Ascending aorta (tissue), 2 donors: ENCODE measurements at regions not wholly inside any gene's neighbourhood (a gene's known extent, or its start where the extent isn't known, plus 50 kb on each side); places are given as distances from the start of the nearest gene placed in this dataset.

Experiments used
- DNase-seq, 2 donors: peaks; one replicate each; pipeline ENCODE4 v3.0.0-alpha.2; 2019; ENCODE audit warnings: low spot score in 2 of 2
- H3K27ac ChIP-seq, 2 donors: fragments of 200-600 bp; sonication (generic); one replicate each; pipeline ENCODE4 v1.5.1; 2016 to 2017; ENCODE audit warnings: mild to moderate bottlenecking in 1 of 2
- H3K27me3 ChIP-seq: fragments of 200-600 bp; sonication (generic); one replicate; pipeline ENCODE4 v1.5.1; 2017
- H3K36me3 ChIP-seq, 2 donors: fragments of 200-600 bp; sonication (generic); one replicate each; pipeline ENCODE4 v1.5.1; 2016
- H3K4me1 ChIP-seq, 2 donors: fragments of 200-600 bp; sonication (generic); one replicate each; pipeline ENCODE4 v1.5.1; 2016 to 2017; ENCODE audit warnings: mild to moderate bottlenecking in 1 of 2
- H3K4me3 ChIP-seq, 2 donors: fragments of 200-600 bp; sonication (generic); one replicate each; pipeline ENCODE4 v1.5.1; 2016 to 2017; ENCODE audit warnings: mild to moderate bottlenecking in 1 of 2
- H3K9me3 ChIP-seq, 2 donors: fragments of 200-600 bp; sonication (generic); one replicate each; pipeline ENCODE4 v1.5.1; 2016
- intact Hi-C: fragments of 100-400 bp; cut with DNase I; formaldehyde crosslinking; loops from one replicate; pipeline ENCODE4 v1.15.1; 2023
- TF ChIP-seq, protein P1 (sequence below), 3 experiments: fragments of 200-600 bp in 2 of 3; fragments of 450-650 bp in 1 of 3; sonication (generic) in 2 of 3; IDR thresholded peaks; one replicate each; pipeline ENCODE4 v1.5.1; 2016 to 2019; ENCODE audit warnings: antibody characterized with exemption in 3 of 3, mild to moderate bottlenecking in 1 of 3, moderate library complexity in 1 of 3

DNA sequence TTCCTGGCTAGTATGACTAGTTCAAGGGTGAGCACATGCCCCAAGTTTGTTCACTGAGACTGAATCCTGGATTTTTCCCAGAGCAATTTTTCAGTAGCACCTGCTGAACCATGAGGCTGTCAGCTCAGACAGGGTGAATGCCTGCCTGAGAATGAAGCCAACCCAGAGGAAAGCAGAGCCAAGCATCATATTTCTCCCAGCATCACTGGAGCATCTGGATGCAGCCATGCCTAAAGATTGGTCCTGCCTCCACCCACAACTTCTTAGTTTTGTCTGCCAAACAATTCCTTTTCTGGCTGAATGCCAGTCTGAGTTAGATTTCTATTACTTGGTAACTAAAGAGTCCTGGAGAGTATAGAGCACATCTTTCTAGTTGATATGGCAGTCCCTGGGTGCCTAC is 343.6 kb downstream of the CSNK1G3 start:
- no peak for DNase-seq
- H3K27me3 ChIP-seq, result no peaks in the 10 kb centered on the region
- H3K9me3 ChIP-seq, result peaks cover 0 to 7% of the 10 kb centered on the region in 2 donors
- intact Hi-C loops, result no loop called here
- no peaks in the 10 kb centered on the region for H3K4me1 ChIP-seq
- no peak overlapping the region for H3K4me3 ChIP-seq
- no peaks in the 10 kb centered on the region for H3K36me3 ChIP-seq
- no peak overlapping the region for H3K27ac ChIP-seq
- TF ChIP-seq, protein P1, sequence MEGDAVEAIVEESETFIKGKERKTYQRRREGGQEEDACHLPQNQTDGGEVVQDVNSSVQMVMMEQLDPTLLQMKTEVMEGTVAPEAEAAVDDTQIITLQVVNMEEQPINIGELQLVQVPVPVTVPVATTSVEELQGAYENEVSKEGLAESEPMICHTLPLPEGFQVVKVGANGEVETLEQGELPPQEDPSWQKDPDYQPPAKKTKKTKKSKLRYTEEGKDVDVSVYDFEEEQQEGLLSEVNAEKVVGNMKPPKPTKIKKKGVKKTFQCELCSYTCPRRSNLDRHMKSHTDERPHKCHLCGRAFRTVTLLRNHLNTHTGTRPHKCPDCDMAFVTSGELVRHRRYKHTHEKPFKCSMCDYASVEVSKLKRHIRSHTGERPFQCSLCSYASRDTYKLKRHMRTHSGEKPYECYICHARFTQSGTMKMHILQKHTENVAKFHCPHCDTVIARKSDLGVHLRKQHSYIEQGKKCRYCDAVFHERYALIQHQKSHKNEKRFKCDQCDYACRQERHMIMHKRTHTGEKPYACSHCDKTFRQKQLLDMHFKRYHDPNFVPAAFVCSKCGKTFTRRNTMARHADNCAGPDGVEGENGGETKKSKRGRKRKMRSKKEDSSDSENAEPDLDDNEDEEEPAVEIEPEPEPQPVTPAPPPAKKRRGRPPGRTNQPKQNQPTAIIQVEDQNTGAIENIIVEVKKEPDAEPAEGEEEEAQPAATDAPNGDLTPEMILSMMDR (IDR thresholded peaks at IDR 0.05), result no peak

DNA sequence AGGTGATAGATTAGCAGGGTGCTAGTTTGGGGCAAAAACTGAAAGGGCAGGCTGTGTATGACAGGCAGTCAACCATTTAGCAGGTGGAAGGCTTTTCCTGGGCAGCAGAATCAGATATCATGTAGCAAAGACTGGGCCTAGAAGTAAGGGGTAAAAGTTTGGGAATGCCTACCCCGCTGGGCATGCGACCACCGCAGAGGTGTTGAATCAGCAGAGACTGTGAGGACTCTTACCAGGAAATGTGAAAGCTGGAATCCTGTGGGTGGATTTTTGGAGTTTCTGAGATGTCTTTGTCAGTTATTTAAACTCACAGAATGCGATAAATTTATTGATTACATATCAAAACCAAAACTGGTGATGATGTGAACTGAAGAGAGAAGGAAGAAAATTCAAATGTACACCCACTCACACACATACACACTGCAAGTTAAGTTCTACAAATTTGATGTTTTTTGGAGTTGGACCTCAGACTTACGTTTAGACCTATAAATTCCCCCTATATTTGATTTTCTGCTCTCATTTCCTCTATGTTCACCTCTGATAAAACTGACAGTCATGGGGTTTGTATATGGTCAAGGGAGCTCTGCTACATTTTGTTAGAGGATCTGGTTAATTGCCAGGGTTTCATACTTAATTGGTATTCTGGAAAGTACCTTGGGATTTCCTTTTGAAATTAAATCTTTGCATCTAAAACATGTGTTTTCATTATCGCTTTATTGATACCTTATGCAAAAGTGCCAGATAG is 333.6 kb downstream of the CSNK1G3 start:
- DNase-seq, result no peak
- Histone ChIP-seq H3K27ac (no peak overlapping the region), H3K4me3 (no peak overlapping the region), H3K36me3 (no peaks in the 10 kb centered on the region), H3K27me3 (no peaks in the 10 kb centered on the region), H3K4me1 (no peaks in the 10 kb centered on the region), H3K9me3 (peaks cover 0 to 7% of the 10 kb centered on the region in 2 donors)
- TF ChIP-seq, protein P1 (IDR thresholded peaks at IDR 0.05), result no peak
- intact Hi-C loops, result no loop called here

DNA sequence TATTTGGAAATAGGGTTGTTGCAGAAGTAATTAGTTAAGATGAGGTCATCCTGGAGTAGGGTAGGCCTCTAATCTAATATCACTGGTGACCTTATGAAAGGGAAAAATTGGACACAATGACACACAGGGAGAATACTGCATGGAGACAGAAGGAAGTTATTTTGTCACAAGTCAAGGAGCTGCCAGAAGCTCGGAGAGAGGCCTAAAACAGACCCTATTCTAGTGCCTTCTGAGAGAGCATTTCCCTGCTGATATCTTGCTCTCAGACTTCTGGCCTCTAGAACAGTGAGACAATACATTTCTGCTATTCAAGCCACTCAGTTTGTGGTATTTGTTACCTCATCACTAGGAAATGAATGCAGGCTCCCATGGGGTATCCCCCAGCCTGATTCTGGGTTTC is 332.9 kb downstream of the CSNK1G3 start:
- H3K36me3 ChIP-seq, result no peaks in the 10 kb centered on the region
- intact Hi-C loops, result no loop called here
- DNase-seq, result no peak
- H3K4me1 ChIP-seq, result no peaks in the 10 kb centered on the region
- H3K9me3 ChIP-seq, result peaks cover 0 to 7% of the 10 kb centered on the region in 2 donors
- TF ChIP-seq, protein P1 (IDR thresholded peaks at IDR 0.05), result no peak
- no peaks in the 10 kb centered on the region for H3K27me3 ChIP-seq
- H3K27ac ChIP-seq, result no peak overlapping the region
- H3K4me3 ChIP-seq, result no peak overlapping the region

DNA sequence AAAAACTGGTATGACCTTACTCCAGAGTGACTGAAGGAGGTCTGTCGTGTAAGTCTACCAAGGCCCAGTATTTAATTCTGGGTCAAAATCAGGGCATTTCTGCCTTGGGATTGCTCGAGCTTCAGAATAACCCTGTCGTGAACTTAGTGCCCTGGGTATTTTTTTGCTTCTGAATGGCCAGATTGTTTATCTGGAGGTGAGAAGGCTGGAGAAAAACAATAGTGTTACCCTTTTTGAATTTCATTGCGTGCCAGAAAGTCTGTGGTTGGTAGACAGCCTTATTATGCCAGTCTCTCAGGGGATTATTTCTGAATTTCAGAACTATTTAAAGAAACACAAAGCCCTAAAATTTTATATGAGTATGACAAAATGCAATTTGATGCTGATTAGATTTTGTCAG is 323.4 kb downstream of the CSNK1G3 start:
- intact Hi-C loops, result no loop called here
- Histone ChIP-seq H3K27ac (no peak overlapping the region), H3K9me3 (peaks cover 0 to 5% of the 10 kb centered on the region in 2 donors), H3K4me1 (no peaks in the 10 kb centered on the region), H3K4me3 (no peak overlapping the region), H3K36me3 (no peaks in the 10 kb centered on the region), H3K27me3 (no peaks in the 10 kb centered on the region)
- TF ChIP-seq, protein P1 (IDR thresholded peaks at IDR 0.05), result no peak
- no peak for DNase-seq

DNA sequence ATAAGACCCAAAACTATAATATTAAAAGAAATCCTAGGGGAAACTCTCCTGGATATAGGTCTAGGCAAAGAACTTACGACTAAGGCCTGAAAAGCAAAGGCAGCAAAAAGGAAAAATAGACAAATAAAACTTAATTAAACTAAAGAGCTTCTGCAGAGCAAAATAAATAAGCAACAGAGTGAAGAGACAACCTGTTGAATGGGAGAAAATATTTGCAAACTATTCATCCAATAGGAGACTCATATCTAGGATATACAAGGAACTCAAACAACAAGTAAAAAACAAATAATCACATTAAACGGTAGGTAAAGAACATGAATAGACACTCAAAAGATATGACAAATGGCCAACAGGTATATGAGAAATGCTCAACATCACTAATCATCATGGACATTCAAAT is 318.6 kb downstream of the CSNK1G3 start:
- Histone ChIP-seq H3K36me3 (no peaks in the 10 kb centered on the region), H3K27ac (no peak overlapping the region), H3K27me3 (no peaks in the 10 kb centered on the region), H3K4me1 (no peaks in the 10 kb centered on the region), H3K4me3 (no peak overlapping the region), H3K9me3 (peaks cover 0 to 3% of the 10 kb centered on the region in 2 donors)
- intact Hi-C loops, result no loop called here
- no peak for DNase-seq
- TF ChIP-seq, protein P1 (IDR thresholded peaks at IDR 0.05), result no peak
